Loucy (cell line): ENCODE measurements at regions not wholly inside any gene's neighbourhood (a gene's known extent, or its start where the extent isn't known, plus 50 kb on each side); places are given as distances from the start of the nearest gene placed in this dataset.

Experiments used
- H2AFZ ChIP-seq: fragments of 200-600 bp; sonication (generic); 2 replicates; pipeline ENCODE4 v1.6.0; 2016; ENCODE audit warnings: antibody characterized with exemption, mild to moderate bottlenecking, low read length, moderate library complexity
- H3F3A ChIP-seq: fragments of 200-600 bp; 2 replicates; pipeline ENCODE4 v1.6.0; 2016; ENCODE audit warnings: antibody characterized with exemption, low read depth, mild to moderate bottlenecking
- H3K27me3 ChIP-seq: fragments of 200-600 bp; sonication (generic); 2 replicates; pipeline ENCODE4 v1.6.1; 2014; ENCODE audit warnings: low read length, mild to moderate bottlenecking; ENCODE audit not compliant: insufficient read depth, poor library complexity, severe bottlenecking
- H3K36me3 ChIP-seq: fragments of 200-600 bp; sonication (generic); 2 replicates; pipeline ENCODE4 v1.6.1; 2016; ENCODE audit warnings: low read length; ENCODE audit not compliant: insufficient read depth
- H3K4me1 ChIP-seq: fragments of 200-600 bp; sonication (generic); 2 replicates; pipeline ENCODE4 v1.5.1; 2014; ENCODE audit warnings: low read length, mild to moderate bottlenecking; ENCODE audit not compliant: insufficient read depth, poor library complexity, severe bottlenecking
- H3K4me2 ChIP-seq: fragments of 200-600 bp; sonication (generic); 2 replicates; pipeline ENCODE4 v1.6.0; 2014; ENCODE audit warnings: antibody characterized with exemption, low read length, low read depth, mild to moderate bottlenecking; ENCODE audit not compliant: poor library complexity, severe bottlenecking
- H3K4me3 ChIP-seq: fragments of 200-600 bp; sonication (generic); 2 replicates; pipeline ENCODE4 v1.5.1; 2014; ENCODE audit warnings: low read length, mild to moderate bottlenecking, mixed read lengths; ENCODE audit not compliant: poor library complexity, severe bottlenecking
- H3K79me2 ChIP-seq: fragments of 200-600 bp; sonication (generic); 2 replicates; pipeline ENCODE4 v1.6.1; 2014; ENCODE audit warnings: low read length; ENCODE audit not compliant: insufficient read depth
- H3K9ac ChIP-seq: fragments of 200-600 bp; sonication (generic); 2 replicates; pipeline ENCODE4 v1.6.0; 2014; ENCODE audit warnings: mild to moderate bottlenecking, low read depth, low read length, moderate library complexity; ENCODE audit not compliant: poor library complexity, severe bottlenecking
- H3K9me2 ChIP-seq: fragments of 200-600 bp; sonication (generic); replicated peaks from 2 replicates; pipeline ENCODE4 v1.6.1; 2016; ENCODE audit warnings: low read depth, low read length, mixed read lengths
- H3K9me3 ChIP-seq: fragments of 200-600 bp; sonication (generic); 2 replicates; pipeline ENCODE4 v1.6.1; 2014; ENCODE audit warnings: mild to moderate bottlenecking, antibody characterized with exemption, low read length, low read depth; ENCODE audit not compliant: insufficient read depth
- H4K20me1 ChIP-seq: fragments of 200-600 bp; sonication (generic); 2 replicates; pipeline ENCODE4 v1.6.0; 2014; ENCODE audit warnings: antibody characterized with exemption, low read length, mild to moderate bottlenecking; ENCODE audit not compliant: insufficient read depth, poor library complexity, severe bottlenecking
- CTCF ChIP-seq: fragments of 200-600 bp; sonication (generic); conservative IDR thresholded peaks from 2 replicates; pipeline ENCODE4 v1.5.1; 2014; ENCODE audit warnings: mild to moderate bottlenecking, antibody characterized with exemption, low read length
- EZH2phosphoT487 ChIP-seq: fragments of 200-600 bp; IDR thresholded peaks from 2 replicates; pipeline ENCODE4 v1.6.1; 2018; ENCODE audit warnings: antibody characterized with exemption, mild to moderate bottlenecking, moderate library complexity, borderline replicate concordance

DNA sequence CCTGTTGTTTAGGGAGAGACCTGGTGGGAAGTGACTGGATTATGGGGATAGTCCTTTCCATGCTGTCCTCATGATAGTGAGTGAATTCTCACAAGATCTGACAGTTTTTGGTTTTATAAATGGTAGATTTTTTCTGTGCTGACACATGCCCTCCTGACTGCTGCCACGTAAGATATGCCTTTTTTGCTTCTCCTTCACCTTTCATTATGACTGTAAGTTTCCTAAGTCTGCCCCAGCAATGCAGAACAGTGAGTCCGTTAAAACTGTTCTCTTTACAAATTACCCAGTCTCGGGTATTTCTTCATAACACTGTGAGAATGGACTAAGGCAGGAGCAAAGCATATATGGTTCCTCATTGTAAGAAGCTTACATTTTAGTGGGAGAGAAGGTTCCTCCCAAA, 1727.2 kb downstream of the NCAM2 start:
- Histone ChIP-seq H3K36me3 (no peaks in the 10 kb centered on the region), H3K9me2 (no peaks in the 10 kb centered on the region), H3K4me1 (no peaks in the 10 kb centered on the region), H3K4me3 (no peak overlapping the region), H3K27me3 (no peaks in the 10 kb centered on the region), H3K79me2 (no peaks in the 10 kb centered on the region), H2AFZ (no peak overlapping the region), H3K9ac (no peak overlapping the region), H3K4me2 (no peak overlapping the region), H3F3A (no peaks in the 10 kb centered on the region), H3K9me3 (peaks cover 13% of the 10 kb centered on the region; the same call in 1 of the 2 replicates), H4K20me1 (no peaks in the 10 kb centered on the region)
- TF ChIP-seq EZH2phosphoT487: no peak
- no peak for TF ChIP-seq CTCF

DNA sequence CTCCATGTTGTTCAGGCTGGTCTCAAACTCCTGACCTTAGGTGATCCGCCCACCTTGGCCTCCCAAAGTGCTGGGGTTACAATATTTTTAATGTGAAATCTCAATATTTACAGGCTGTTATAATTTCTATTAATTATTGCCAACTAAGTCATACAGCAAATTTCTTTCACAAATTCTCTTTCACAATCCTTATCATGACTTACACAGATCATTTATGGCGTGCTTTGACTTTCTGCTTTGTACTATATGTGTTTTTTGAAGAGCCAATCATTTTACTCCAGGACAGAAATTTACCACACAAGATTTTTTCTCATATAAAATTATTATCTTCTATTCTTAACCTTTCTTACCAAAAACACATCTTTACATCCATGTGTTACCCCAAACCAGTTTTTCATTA, 1729.9 kb downstream of the NCAM2 start:
- Histone ChIP-seq H3K9ac (no peak overlapping the region), H3F3A (no peaks in the 10 kb centered on the region), H3K4me1 (no peaks in the 10 kb centered on the region), H4K20me1 (no peaks in the 10 kb centered on the region), H3K79me2 (no peaks in the 10 kb centered on the region), H3K9me3 (peaks cover 13% of the 10 kb centered on the region; the same call in 1 of the 2 replicates), H3K4me3 (no peak overlapping the region), H3K36me3 (no peaks in the 10 kb centered on the region), H3K4me2 (no peak overlapping the region), H3K9me2 (no peaks in the 10 kb centered on the region), H3K27me3 (no peaks in the 10 kb centered on the region), H2AFZ (no peak overlapping the region)
- TF ChIP-seq EZH2phosphoT487: no peak
- TF ChIP-seq CTCF: no peak

DNA sequence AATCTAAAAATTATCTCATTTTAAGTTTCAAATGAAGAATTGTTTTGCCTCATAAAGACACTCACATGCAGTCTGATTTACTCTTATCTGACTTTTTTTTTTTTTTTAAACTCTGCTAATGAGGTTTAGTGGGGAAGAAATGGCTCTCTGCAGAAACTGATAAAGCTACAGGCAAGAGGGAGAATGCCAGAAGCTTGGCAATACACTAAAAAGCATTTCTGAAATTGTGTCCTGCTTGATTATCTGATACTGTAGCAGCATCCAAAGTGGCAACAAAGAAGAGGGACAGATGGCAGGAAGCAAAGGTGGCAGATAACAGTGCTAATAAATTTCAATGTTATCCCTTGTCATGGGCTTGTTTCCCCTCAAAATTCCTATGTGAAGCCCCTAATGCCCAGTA, 1744.9 kb downstream of the NCAM2 start:
- Histone ChIP-seq H3K27me3 (no peaks in the 10 kb centered on the region), H3K36me3 (no peaks in the 10 kb centered on the region), H3K9me2 (no peaks in the 10 kb centered on the region), H3K9me3 (no peaks in the 10 kb centered on the region), H2AFZ (no peak overlapping the region), H3F3A (no peaks in the 10 kb centered on the region), H3K4me1 (no peaks in the 10 kb centered on the region), H3K4me2 (no peak overlapping the region), H4K20me1 (no peaks in the 10 kb centered on the region), H3K9ac (no peak overlapping the region), H3K4me3 (no peak overlapping the region), H3K79me2 (no peaks in the 10 kb centered on the region)
- no peak for TF ChIP-seq EZH2phosphoT487
- TF ChIP-seq CTCF: no peak
